ENCODE measurements at regions not wholly inside any gene's neighbourhood (a gene's known extent, or its start where the extent isn't known, plus 50 kb on each side); places are given as distances from the start of the nearest gene placed in this dataset.

DNA sequence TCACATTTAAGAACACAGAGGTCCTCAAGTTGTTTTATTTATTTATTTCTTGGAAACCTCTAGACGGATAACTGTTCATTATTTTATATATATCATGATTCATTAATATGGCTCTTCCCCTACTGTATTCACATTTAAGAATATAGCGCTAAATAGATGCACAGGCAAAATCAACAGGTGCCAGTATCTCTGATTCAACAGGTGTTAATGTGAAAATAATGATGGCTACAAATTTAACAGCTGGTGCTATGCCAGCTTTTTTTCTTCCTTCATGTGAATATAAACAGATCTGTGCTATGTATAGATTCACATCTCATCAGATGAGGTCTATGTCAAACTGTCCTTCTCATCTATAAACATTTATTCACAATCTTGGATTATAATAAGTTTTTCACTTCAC lies 218.5 kb upstream of the NR2F2 start:
- no peak overlapping the region for H3K4me3 ChIP-seq (ENCODE audit: low read depth, low read length)
- no peak for DNase-seq (ENCODE audit: low read depth)
- H3K27me3 ChIP-seq (ENCODE audit: control insufficient read depth, insufficient read depth, low read length), result no peaks in the 10 kb centered on the region
- no peak for FAIRE-seq
- no peak for TF ChIP-seq CTCF (IDR thresholded peaks at IDR 0.05; ENCODE audit: insufficient read depth, low read length, severe bottlenecking)
- no peaks in the 10 kb centered on the region for H3K36me3 ChIP-seq (ENCODE audit: control insufficient read depth, insufficient read depth, low read length)

DNA sequence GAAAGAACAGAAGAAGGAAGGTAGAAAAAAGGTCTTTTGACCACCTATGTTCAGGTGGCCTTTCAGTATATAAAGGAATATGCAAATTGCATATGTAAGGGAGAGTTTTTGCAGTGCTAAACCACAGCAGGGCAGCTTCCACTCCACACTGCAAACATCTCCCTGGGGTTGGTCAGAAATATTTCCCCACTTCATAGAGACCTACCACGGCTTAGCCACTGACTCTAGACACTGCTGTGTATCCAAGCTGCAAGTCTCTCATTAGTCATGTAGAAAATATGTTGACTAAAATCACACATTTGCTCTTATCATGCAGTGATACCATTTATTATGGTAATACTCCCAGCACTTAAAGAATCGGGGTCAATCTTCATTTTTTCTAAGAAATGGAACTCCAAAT lies 214.9 kb upstream of the NR2F2 start:
- H3K36me3 ChIP-seq (ENCODE audit: control insufficient read depth, insufficient read depth, low read length), result no peaks in the 10 kb centered on the region
- no peaks in the 10 kb centered on the region for H3K27me3 ChIP-seq (ENCODE audit: control insufficient read depth, insufficient read depth, low read length)
- no peak overlapping the region for H3K4me3 ChIP-seq (ENCODE audit: low read depth, low read length)
- FAIRE-seq, result no peak
- no peak for TF ChIP-seq CTCF (IDR thresholded peaks at IDR 0.05; ENCODE audit: insufficient read depth, low read length, severe bottlenecking)
- DNase-seq (ENCODE audit: low read depth), result peak; percentile 52

DNA sequence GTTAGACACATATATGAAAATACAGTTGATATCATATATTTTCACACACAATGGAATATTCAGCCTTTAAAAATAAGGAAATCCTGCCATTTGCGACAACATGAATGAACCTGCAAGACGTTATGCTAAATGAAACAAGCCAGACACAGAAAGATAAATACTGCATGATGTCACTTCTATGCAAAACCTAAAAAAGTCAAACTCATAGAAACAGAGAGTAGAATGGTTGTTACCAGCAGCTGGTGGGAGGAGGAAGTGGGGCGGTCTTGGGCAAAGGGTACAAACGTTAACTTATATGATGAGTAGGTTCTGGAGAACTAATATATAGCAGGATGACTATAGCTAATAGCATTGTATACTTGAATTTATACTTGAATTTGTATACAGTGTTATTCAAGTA lies 213.2 kb upstream of the NR2F2 start:
- FAIRE-seq, result no peak
- Histone ChIP-seq H3K27me3 (ENCODE audit: control insufficient read depth, insufficient read depth, low read length) (no peaks in the 10 kb centered on the region), H3K36me3 (ENCODE audit: control insufficient read depth, insufficient read depth, low read length) (no peaks in the 10 kb centered on the region), H3K4me3 (ENCODE audit: low read depth, low read length) (no peak overlapping the region)
- DNase-seq (ENCODE audit: low read depth), result peak; percentile 18
- no peak for TF ChIP-seq CTCF (IDR thresholded peaks at IDR 0.05; ENCODE audit: insufficient read depth, low read length, severe bottlenecking)

GRCh38 chr15:96119734-96120133 lies 210.8 kb upstream of the NR2F2 start:
- no peak for TF ChIP-seq CTCF (IDR thresholded peaks at IDR 0.05; ENCODE audit: insufficient read depth, low read length, severe bottlenecking)
- Histone ChIP-seq H3K27me3 (ENCODE audit: control insufficient read depth, insufficient read depth, low read length) (no peaks in the 10 kb centered on the region), H3K4me3 (ENCODE audit: low read depth, low read length) (no peak overlapping the region), H3K36me3 (ENCODE audit: control insufficient read depth, insufficient read depth, low read length) (no peaks in the 10 kb centered on the region)
- DNase-seq (ENCODE audit: low read depth) (no peak), FAIRE-seq (no peak)

- DNase-seq (ENCODE audit: low read depth) (no peak), FAIRE-seq (no peak)
- Histone ChIP-seq H3K4me3 (ENCODE audit: low read depth, low read length) (no peak overlapping the region), H3K36me3 (ENCODE audit: control insufficient read depth, insufficient read depth, low read length) (no peaks in the 10 kb centered on the region), H3K27me3 (ENCODE audit: control insufficient read depth, insufficient read depth, low read length) (no peaks in the 10 kb centered on the region)
- no peak for TF ChIP-seq CTCF (IDR thresholded peaks at IDR 0.05; ENCODE audit: insufficient read depth, low read length, severe bottlenecking)
These were observed 209.2 kb upstream of the NR2F2 start for GRCh38 chr15:96121086-96121920.
